ENCODE measurements at regions not wholly inside any gene's neighbourhood (a gene's known extent, or its start where the extent isn't known, plus 50 kb on each side); places are given as distances from the start of the nearest gene placed in this dataset.
"Not testable (repeated sequence)": the region's sequence is repeated elsewhere in the genome, so short reads cannot be mapped to it uniquely, and the experiment has no call there.

GRCh38 chr11:70883973-70884623, 368.3 kb downstream of the SHANK2 start:
- DNase-seq = no peak

GRCh38 chr11:70885281-70886231, 366.8 kb downstream of the SHANK2 start:
- DNase-seq = peak in 1 of 3 experiments; percentile 71

GRCh38 chr11:70886256-70886655, 366.1 kb downstream of the SHANK2 start:
- DNase-seq = no peak

- peak in 2 of 3 experiments; percentile 38 to 76 for DNase-seq
Observed at GRCh38 chr11:70886676-70887541, 365.5 kb downstream of the SHANK2 start.

- no peak for DNase-seq
Observed at GRCh38 chr11:70887542-70887827, 364.9 kb downstream of the SHANK2 start.

- DNase-seq = no peak
Observed at GRCh38 chr11:70888061-70888460, 364.3 kb downstream of the SHANK2 start.

- no peak for DNase-seq
Observed at GRCh38 chr11:70889411-70889810, 363.0 kb downstream of the SHANK2 start.

- no peak for DNase-seq
Observed at GRCh38 chr11:70891844-70892380, 360.5 kb downstream of the SHANK2 start.

- DNase-seq = no peak
Observed at GRCh38 chr11:70892889-70893288, 359.5 kb downstream of the SHANK2 start.

GRCh38 chr11:70894566-70895365, 357.6 kb downstream of the SHANK2 start:
- no peak for DNase-seq

- DNase-seq = no peak
Observed at GRCh38 chr11:70895366-70895670, 357.1 kb downstream of the SHANK2 start.

GRCh38 chr11:70897429-70897828, 354.9 kb downstream of the SHANK2 start:
- no peak for DNase-seq

GRCh38 chr11:70899616-70900015, 352.8 kb downstream of the SHANK2 start:
- DNase-seq = no peak

- DNase-seq = peak in 2 of 3 experiments; percentile 32 to 75
Observed at GRCh38 chr11:70900540-70900939, 351.8 kb downstream of the SHANK2 start.

GRCh38 chr11:70901951-70902521, 350.3 kb downstream of the SHANK2 start:
- no peak for DNase-seq

GRCh38 chr11:70903229-70903628, 349.1 kb downstream of the SHANK2 start:
- not testable (repeated sequence) for DNase-seq

GRCh38 chr11:70906101-70906500, 346.3 kb downstream of the SHANK2 start:
- no peak for DNase-seq

- peak in 1 of 3 experiments; percentile 10 for DNase-seq
Observed at GRCh38 chr11:70908223-70908622, 344.2 kb downstream of the SHANK2 start.

GRCh38 chr11:70910835-70911234, 341.5 kb downstream of the SHANK2 start:
- no peak for DNase-seq

- DNase-seq = peak; percentile 22 to 79 (median 57)
Observed at GRCh38 chr11:70912226-70912840, 340.0 kb downstream of the SHANK2 start.

- DNase-seq = peak; percentile 98 to 99 (median 99)
Observed at GRCh38 chr11:70913715-70914231, 338.6 kb downstream of the SHANK2 start.
